Lower lobe of right lung (tissue), 2 donors: ENCODE measurements at regions not wholly inside any gene's neighbourhood (a gene's known extent, or its start where the extent isn't known, plus 50 kb on each side); places are given as distances from the start of the nearest gene placed in this dataset.

Experiments used
- ATAC-seq, 2 donors: fragments of 200-7000 bp; cut with Tn5 transposase; one replicate each; pipeline ENCODE4 v1.9.1; 2020 to 2022; ENCODE audit warnings: mild to moderate bottlenecking in 2 of 2, moderate library complexity in 2 of 2
- DNase-seq: peaks from one replicate; pipeline ENCODE4 v3.0.0-alpha.2; 2020
- H3K27ac ChIP-seq: fragments of 200-600 bp; one replicate; pipeline ENCODE4 v1.8.0; 2022
- H3K27me3 ChIP-seq: fragments of 200-600 bp; one replicate; pipeline ENCODE4 v1.8.0; 2022; ENCODE audit warnings: low read depth
- H3K36me3 ChIP-seq: fragments of 200-600 bp; one replicate; pipeline ENCODE4 v1.8.0; 2022; ENCODE audit warnings: mild to moderate bottlenecking
- H3K4me1 ChIP-seq: fragments of 200-600 bp; one replicate; pipeline ENCODE4 v1.8.0; 2022
- H3K4me3 ChIP-seq: fragments of 200-600 bp; one replicate; pipeline ENCODE4 v1.8.0; 2022; ENCODE audit warnings: mild to moderate bottlenecking
- H3K9me3 ChIP-seq: fragments of 200-600 bp; one replicate; pipeline ENCODE4 v1.8.0; 2022
- CTCF ChIP-seq: fragments of 200-600 bp; IDR thresholded peaks from one replicate; pipeline ENCODE4 v1.8.0; 2022; ENCODE audit warnings: antibody characterized with exemption, mild to moderate bottlenecking
- intact Hi-C: fragments of 100-400 bp; cut with DNase I; formaldehyde crosslinking; loops from one replicate; pipeline ENCODE4 v1.11.0; 2022
- donor health status: DM: no; HTN: yes; CAD: no; lungs with severe emphysema.

GRCh38 chr7:39880556-39880955, 69.5 kb upstream of the CDK13 start:
- H3K4me3 ChIP-seq, result no peak overlapping the region
- H3K4me1 ChIP-seq, result no peaks in the 10 kb centered on the region
- H3K27ac ChIP-seq, result no peak overlapping the region
- H3K9me3 ChIP-seq, result peaks cover 3% of the 10 kb centered on the region
- TF ChIP-seq CTCF, result no peak
- intact Hi-C loops, result no loop called here
- ATAC-seq (no peak), DNase-seq (no peak)
- no peaks in the 10 kb centered on the region for H3K27me3 ChIP-seq
- H3K36me3 ChIP-seq, result no peaks in the 10 kb centered on the region

GRCh38 chr7:39882148-39882784, 67.8 kb upstream of the CDK13 start:
- ATAC-seq (no peak), DNase-seq (no peak)
- peaks cover 3% of the 10 kb centered on the region for H3K9me3 ChIP-seq
- no peaks in the 10 kb centered on the region for H3K36me3 ChIP-seq
- H3K27me3 ChIP-seq, result no peaks in the 10 kb centered on the region
- H3K27ac ChIP-seq, result no peak overlapping the region
- intact Hi-C loops, result no loop called here
- TF ChIP-seq CTCF, result no peak
- no peaks in the 10 kb centered on the region for H3K4me1 ChIP-seq
- no peak overlapping the region for H3K4me3 ChIP-seq

- ATAC-seq (no peak), DNase-seq (no peak)
- H3K4me3 ChIP-seq, result no peak overlapping the region
- intact Hi-C loops, result no loop called here
- no peaks in the 10 kb centered on the region for H3K27me3 ChIP-seq
- no peak for TF ChIP-seq CTCF
- peaks cover 3% of the 10 kb centered on the region for H3K9me3 ChIP-seq
- no peaks in the 10 kb centered on the region for H3K36me3 ChIP-seq
- H3K4me1 ChIP-seq, result no peaks in the 10 kb centered on the region
- no peak overlapping the region for H3K27ac ChIP-seq
Measured at GRCh38 chr7:39883812-39884390, 66.2 kb upstream of the CDK13 start.

DNA sequence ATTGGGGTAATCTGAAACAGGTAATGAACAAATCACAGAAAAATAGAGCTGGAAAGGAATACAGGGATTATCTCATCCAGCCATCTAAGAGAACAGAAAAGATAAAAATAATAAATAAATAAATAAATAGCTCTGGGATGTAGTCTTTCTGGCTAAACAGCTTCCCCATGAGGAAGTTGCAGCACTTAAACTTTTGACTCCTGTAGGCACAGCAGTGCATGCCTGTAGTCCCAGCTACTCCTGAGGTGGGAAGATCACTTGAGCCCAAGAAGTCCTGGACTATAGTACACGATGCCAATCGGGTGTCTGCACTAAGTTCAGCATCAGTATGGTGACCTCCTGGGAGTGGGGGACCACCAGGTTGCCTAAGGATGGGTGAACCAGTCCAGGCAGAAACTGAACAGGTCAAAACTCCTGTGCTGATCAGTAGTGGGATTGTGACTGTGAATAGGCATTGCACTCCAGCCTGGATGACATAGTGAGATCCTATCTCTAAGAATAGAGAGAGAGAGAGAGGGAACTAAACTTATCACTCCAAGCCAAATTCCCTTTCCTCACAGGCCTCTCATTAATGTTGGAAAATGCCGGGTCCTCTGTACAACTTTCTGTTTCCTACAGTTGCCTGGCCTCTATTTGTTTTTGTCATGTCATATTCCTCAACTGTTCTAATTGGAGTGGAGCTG, 61.7 kb upstream of the CDK13 start:
- H3K9me3 ChIP-seq, result no peaks in the 10 kb centered on the region
- no peak overlapping the region for H3K4me3 ChIP-seq
- H3K27ac ChIP-seq, result no peak overlapping the region
- no peaks in the 10 kb centered on the region for H3K4me1 ChIP-seq
- H3K27me3 ChIP-seq, result no peaks in the 10 kb centered on the region
- no peaks in the 10 kb centered on the region for H3K36me3 ChIP-seq
- intact Hi-C loops, result no loop called here
- ATAC-seq (peak in 1 of 2 donors; percentile 50), DNase-seq (no peak)
- TF ChIP-seq CTCF, result no peak

DNA sequence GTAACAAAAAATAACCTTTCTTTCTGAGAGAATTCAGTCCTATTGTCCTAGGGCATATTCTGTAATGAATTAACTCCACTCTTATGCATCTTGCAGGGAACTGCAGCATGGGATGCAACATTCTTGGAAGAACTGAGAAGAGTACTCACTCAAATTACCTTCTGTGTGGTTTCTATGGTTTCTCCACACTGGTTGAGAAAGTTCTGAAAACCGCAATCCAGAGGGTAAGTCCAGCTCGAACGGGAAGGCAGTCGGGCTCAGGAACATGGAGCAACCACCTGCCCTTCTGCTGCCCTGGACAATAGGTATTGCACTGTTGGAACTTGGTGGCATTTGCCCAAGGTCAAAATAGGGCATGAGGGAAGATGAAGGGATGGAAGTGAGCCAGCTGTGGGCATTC, 59.6 kb upstream of the CDK13 start:
- DNase-seq, result no peak
- H3K27ac ChIP-seq, result no peak overlapping the region
- no peak for TF ChIP-seq CTCF
- no peaks in the 10 kb centered on the region for H3K36me3 ChIP-seq
- intact Hi-C loops, result no loop called here
- no peaks in the 10 kb centered on the region for H3K9me3 ChIP-seq
- no peaks in the 10 kb centered on the region for H3K27me3 ChIP-seq
- H3K4me1 ChIP-seq, result no peaks in the 10 kb centered on the region
- ATAC-seq, result no peak
- H3K4me3 ChIP-seq, result no peak overlapping the region
